H1 (cell line): ENCODE measurements at regions not wholly inside any gene's neighbourhood (a gene's known extent, or its start where the extent isn't known, plus 50 kb on each side); places are given as distances from the start of the nearest gene placed in this dataset.

Experiments
- ATF3 ChIP-seq: IDR thresholded peaks from 2 replicates; pipeline ENCODE4 v1.6.1; 2011; ENCODE audit warnings: low read depth, mild to moderate bottlenecking, low read length; ENCODE audit not compliant: insufficient read depth
- FOSL1 ChIP-seq: IDR thresholded peaks from 2 replicates; pipeline ENCODE4 v1.6.1; 2011; ENCODE audit warnings: mild to moderate bottlenecking, low read depth, low read length, moderate library complexity; ENCODE audit not compliant: insufficient read depth
- KDM5A ChIP-seq: fragments of 200-600 bp; IDR thresholded peaks from 2 replicates; pipeline ENCODE4 v1.7.1; 2012; ENCODE audit warnings: mild to moderate bottlenecking, low read length, inconsistent platforms, mixed read lengths
- MAFK ChIP-seq: IDR thresholded peaks from 2 replicates; pipeline ENCODE4 v1.6.1; 2012; ENCODE audit warnings: low read depth, mild to moderate bottlenecking, improper control_type of control experiment, low read length
- SAP30 ChIP-seq: fragments of 300-600 bp; sonication (generic); IDR thresholded peaks from 2 replicates; pipeline ENCODE4 v1.7.1; 2012; ENCODE audit warnings: low read length, moderate library complexity, mild to moderate bottlenecking, inconsistent platforms; ENCODE audit not compliant: insufficient read depth, insufficient replicate concordance
- SP1 ChIP-seq: IDR thresholded peaks from 2 replicates; pipeline ENCODE4 v1.6.1; 2011; ENCODE audit warnings: low read depth, low read length
- TF ChIP-seq, protein P1 (sequence below): fragments of 300-600 bp; sonication (generic); IDR thresholded peaks from 2 replicates; pipeline ENCODE4 v1.7.1; 2012; ENCODE audit warnings: low read length, moderate library complexity, mild to moderate bottlenecking, inconsistent platforms; ENCODE audit not compliant: insufficient replicate concordance
- TF ChIP-seq, protein P2 (sequence below), 3 experiments: IDR thresholded peaks; 1 replicate in 2 of 3; 2 replicates in 1 of 3; pipeline versions ENCODE4 v1.5.1 to v1.6.1; 2011; ENCODE audit warnings: low read length in 3 of 3, mild to moderate bottlenecking in 3 of 3, inconsistent platforms in 2 of 3, low read depth in 1 of 3, moderate library complexity in 1 of 3; ENCODE audit not compliant: insufficient read depth in 1 of 3; ENCODE audit errors: control extremely low read depth in 1 of 3

DNA sequence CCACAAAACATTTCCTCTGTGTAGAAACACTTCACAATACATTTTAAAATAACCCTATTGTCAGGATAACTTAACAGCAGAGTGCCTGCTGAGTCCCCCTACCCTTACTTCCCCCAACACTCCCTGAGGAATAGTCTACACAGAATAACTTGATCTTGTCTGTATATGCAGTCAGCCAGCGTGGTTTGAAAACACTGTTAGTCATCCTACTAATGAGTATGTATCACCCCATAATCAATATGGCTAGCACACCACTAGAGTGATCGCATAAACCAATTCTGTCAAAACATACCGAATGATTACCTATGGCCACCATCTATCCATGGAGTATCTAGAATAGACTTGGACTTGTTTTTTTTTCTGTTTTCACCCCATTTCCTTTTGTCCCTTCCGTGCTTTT is 152.7 kb upstream of the NECTIN3 start (continued):
- TF ChIP-seq, protein P1, sequence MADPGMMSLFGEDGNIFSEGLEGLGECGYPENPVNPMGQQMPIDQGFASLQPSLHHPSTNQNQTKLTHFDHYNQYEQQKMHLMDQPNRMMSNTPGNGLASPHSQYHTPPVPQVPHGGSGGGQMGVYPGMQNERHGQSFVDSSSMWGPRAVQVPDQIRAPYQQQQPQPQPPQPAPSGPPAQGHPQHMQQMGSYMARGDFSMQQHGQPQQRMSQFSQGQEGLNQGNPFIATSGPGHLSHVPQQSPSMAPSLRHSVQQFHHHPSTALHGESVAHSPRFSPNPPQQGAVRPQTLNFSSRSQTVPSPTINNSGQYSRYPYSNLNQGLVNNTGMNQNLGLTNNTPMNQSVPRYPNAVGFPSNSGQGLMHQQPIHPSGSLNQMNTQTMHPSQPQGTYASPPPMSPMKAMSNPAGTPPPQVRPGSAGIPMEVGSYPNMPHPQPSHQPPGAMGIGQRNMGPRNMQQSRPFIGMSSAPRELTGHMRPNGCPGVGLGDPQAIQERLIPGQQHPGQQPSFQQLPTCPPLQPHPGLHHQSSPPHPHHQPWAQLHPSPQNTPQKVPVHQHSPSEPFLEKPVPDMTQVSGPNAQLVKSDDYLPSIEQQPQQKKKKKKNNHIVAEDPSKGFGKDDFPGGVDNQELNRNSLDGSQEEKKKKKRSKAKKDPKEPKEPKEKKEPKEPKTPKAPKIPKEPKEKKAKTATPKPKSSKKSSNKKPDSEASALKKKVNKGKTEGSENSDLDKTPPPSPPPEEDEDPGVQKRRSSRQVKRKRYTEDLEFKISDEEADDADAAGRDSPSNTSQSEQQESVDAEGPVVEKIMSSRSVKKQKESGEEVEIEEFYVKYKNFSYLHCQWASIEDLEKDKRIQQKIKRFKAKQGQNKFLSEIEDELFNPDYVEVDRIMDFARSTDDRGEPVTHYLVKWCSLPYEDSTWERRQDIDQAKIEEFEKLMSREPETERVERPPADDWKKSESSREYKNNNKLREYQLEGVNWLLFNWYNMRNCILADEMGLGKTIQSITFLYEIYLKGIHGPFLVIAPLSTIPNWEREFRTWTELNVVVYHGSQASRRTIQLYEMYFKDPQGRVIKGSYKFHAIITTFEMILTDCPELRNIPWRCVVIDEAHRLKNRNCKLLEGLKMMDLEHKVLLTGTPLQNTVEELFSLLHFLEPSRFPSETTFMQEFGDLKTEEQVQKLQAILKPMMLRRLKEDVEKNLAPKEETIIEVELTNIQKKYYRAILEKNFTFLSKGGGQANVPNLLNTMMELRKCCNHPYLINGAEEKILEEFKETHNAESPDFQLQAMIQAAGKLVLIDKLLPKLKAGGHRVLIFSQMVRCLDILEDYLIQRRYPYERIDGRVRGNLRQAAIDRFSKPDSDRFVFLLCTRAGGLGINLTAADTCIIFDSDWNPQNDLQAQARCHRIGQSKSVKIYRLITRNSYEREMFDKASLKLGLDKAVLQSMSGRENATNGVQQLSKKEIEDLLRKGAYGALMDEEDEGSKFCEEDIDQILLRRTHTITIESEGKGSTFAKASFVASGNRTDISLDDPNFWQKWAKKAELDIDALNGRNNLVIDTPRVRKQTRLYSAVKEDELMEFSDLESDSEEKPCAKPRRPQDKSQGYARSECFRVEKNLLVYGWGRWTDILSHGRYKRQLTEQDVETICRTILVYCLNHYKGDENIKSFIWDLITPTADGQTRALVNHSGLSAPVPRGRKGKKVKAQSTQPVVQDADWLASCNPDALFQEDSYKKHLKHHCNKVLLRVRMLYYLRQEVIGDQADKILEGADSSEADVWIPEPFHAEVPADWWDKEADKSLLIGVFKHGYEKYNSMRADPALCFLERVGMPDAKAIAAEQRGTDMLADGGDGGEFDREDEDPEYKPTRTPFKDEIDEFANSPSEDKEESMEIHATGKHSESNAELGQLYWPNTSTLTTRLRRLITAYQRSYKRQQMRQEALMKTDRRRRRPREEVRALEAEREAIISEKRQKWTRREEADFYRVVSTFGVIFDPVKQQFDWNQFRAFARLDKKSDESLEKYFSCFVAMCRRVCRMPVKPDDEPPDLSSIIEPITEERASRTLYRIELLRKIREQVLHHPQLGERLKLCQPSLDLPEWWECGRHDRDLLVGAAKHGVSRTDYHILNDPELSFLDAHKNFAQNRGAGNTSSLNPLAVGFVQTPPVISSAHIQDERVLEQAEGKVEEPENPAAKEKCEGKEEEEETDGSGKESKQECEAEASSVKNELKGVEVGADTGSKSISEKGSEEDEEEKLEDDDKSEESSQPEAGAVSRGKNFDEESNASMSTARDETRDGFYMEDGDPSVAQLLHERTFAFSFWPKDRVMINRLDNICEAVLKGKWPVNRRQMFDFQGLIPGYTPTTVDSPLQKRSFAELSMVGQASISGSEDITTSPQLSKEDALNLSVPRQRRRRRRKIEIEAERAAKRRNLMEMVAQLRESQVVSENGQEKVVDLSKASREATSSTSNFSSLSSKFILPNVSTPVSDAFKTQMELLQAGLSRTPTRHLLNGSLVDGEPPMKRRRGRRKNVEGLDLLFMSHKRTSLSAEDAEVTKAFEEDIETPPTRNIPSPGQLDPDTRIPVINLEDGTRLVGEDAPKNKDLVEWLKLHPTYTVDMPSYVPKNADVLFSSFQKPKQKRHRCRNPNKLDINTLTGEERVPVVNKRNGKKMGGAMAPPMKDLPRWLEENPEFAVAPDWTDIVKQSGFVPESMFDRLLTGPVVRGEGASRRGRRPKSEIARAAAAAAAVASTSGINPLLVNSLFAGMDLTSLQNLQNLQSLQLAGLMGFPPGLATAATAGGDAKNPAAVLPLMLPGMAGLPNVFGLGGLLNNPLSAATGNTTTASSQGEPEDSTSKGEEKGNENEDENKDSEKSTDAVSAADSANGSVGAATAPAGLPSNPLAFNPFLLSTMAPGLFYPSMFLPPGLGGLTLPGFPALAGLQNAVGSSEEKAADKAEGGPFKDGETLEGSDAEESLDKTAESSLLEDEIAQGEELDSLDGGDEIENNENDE: no peak
- TF ChIP-seq MAFK (no peak), FOSL1 (no peak), SAP30 (no peak), SP1 (no peak), KDM5A (no peak), ATF3 (no peak)
- TF ChIP-seq, protein P2, sequence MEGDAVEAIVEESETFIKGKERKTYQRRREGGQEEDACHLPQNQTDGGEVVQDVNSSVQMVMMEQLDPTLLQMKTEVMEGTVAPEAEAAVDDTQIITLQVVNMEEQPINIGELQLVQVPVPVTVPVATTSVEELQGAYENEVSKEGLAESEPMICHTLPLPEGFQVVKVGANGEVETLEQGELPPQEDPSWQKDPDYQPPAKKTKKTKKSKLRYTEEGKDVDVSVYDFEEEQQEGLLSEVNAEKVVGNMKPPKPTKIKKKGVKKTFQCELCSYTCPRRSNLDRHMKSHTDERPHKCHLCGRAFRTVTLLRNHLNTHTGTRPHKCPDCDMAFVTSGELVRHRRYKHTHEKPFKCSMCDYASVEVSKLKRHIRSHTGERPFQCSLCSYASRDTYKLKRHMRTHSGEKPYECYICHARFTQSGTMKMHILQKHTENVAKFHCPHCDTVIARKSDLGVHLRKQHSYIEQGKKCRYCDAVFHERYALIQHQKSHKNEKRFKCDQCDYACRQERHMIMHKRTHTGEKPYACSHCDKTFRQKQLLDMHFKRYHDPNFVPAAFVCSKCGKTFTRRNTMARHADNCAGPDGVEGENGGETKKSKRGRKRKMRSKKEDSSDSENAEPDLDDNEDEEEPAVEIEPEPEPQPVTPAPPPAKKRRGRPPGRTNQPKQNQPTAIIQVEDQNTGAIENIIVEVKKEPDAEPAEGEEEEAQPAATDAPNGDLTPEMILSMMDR (IDR thresholded peaks at IDR 0.05; ENCODE audit: control extremely low read depth in 1 of 3, insufficient read depth in 1 of 3, low read depth in 1 of 3, low read length in 3 of 3): no peak
